ENCODE measurements at regions not wholly inside any gene's neighbourhood (a gene's known extent, or its start where the extent isn't known, plus 50 kb on each side); places are given as distances from the start of the nearest gene placed in this dataset.
A peak's percentile ranks its signal among the peaks of the same experiment; 100 is the strongest.

DNA sequence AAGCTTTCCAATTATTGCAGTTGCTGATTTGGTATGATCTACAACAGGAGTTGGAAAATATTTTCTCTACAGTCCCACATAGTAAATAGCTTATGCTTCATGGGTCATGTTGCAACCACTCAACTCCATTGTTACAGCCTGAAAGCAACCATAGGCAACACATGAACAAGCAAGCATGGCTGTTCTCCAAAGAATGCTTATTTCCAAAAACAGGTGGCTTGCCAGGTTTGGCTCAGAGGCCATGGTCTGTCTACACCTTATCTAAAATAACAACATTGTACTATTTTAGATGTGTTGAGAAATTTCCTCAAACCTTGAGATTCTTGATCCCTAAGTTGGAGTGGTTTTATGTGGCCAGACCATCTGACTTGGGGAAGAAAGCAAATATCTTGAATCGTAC is 153.9 kb upstream of the MPPED2 start:
- DNase-seq (ENCODE audit: low spot score), result no peak

GRCh38 chr11:30735946-30736345 is 149.8 kb upstream of the MPPED2 start:
- DNase-seq (ENCODE audit: low spot score), result no peak

DNA sequence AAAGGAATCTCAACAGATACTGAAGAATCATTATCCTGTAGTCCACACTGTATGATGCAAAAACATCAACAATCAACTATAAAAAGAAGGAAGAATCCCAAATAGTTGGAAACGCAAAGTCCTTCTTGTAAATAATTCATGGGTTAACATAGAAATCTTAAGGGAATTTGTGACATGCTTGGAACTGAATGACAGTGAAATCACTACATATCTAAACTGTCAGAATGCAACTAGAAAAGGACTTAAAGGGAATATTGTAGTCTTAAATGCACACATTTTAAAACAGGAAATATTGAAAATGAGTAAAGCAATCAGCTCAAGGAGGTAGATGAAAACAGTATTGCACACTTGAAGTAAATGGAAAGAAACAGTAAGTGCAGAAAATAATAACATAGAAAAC is 147.6 kb upstream of the MPPED2 start:
- no peak for DNase-seq (ENCODE audit: low spot score)

- DNase-seq (ENCODE audit: low spot score), result no peak
Measured at GRCh38 chr11:30730011-30730410, 143.9 kb upstream of the MPPED2 start.

GRCh38 chr11:30729187-30729713 is 143.1 kb upstream of the MPPED2 start:
- DNase-seq (ENCODE audit: low spot score), result no peak

DNA sequence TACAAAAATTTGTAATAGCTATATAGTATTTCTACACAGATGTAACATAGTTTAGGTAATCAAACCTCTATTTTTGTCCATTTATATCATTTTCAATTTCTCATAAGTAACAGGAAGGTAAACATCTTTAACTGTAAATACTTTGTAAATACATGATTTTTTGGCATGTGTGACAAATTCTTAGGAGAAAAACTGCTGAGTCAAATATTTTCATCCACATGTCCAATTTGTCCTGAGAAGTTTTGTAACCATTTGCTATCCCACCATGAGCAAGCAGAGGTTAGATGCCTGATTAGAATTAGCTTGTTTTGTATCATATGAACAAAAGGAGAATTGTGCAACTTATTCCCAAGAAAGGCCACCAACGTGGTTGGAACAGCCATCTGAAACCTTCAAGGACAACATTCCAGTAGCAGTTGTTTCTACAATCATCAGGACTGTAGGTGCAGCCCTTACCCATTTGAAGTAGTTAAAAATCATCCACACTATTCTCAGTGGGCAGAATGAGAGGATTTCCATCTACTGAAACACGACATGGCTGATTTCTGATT is 139.6 kb upstream of the MPPED2 start:
- no peak for DNase-seq (ENCODE audit: low spot score)

DNA sequence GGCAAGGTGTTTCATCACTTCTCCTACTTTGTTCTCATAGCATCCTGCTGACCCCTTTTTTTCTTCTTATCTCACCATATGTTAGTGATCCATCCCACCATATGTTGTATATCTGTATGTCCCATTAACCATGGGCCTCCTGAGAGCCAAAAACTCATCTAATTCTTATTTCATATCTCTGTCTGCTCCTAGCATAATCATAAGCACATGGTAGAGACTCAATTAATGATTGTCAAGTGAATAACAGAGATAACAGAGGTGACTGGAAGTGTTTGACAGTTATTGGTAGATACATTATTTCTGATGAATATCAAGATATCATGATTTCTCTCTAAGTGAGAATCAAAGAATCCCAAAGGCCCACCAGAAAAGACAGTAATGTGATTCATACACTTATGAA is 138.1 kb upstream of the MPPED2 start:
- no peak for DNase-seq (ENCODE audit: low spot score)

DNA sequence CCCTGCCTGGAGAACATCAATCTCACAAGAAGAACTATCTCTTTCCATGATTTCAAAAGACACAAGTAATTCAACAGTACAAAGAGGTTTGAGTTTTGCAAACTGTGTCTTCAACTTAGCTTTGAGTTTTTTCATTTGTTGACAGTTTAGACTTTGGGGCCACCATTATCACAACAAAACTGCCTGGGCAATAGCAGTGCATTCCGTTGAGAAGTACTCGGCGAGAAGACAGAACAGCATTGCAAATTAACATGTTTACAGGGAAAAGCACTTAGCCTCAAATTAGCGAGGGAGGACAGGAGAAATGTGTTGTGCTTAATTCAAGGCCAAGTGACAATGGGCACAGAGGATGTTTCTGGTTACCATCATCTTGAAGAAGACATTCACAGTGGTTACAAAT is 133.2 kb upstream of the MPPED2 start:
- no peak for DNase-seq (ENCODE audit: low spot score)

GRCh38 chr11:30717641-30718040 is 131.5 kb upstream of the MPPED2 start:
- DNase-seq (ENCODE audit: low spot score), result no peak

GRCh38 chr11:30717009-30717408 is 130.9 kb upstream of the MPPED2 start:
- no peak for DNase-seq (ENCODE audit: low spot score)

- no peak for DNase-seq (ENCODE audit: low spot score)
Measured at GRCh38 chr11:30712749-30713148, 126.6 kb upstream of the MPPED2 start.

DNA sequence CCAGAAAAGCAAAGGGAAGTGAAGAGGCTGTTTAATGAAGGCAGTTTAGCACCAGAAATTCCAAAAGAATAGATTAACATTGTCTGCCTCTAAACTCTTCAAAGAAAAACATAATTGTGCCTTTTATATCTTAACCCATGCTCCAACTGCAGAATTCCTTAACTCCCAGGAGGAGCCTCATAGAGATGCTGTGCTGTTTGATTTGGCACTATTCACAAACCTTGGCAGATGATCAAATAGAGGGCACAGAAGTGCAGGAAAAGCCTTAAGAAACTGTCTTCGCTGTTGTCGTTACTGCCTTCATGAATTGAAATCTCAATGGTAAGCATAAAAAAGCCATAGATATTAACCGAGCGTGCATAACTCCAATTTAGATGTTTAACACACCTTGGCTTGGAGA is 124.1 kb upstream of the MPPED2 start:
- peak; percentile 8 for DNase-seq (ENCODE audit: low spot score)

DNA sequence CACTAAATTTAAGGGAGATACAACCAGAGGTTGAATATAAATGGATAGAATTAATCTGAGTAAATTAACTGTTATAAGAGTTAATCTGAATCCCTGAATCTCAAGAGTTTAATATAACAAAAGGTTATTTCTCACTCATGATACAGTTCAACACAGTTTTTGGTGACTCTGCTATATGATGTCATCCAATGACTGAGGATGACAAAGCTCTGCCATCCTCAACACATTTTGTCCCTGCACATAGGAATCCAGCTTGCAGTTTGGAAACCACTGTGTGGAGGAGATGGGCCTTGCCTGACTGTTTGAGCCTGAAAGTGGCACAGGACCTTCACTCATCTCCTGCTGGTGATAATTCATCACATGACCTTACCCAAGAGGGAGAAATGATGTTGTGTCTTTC is 121.0 kb upstream of the MPPED2 start:
- DNase-seq (ENCODE audit: low spot score), result no peak

- no peak for DNase-seq (ENCODE audit: low spot score)
Measured at GRCh38 chr11:30705913-30706675, 119.9 kb upstream of the MPPED2 start.

GRCh38 chr11:30698425-30698824 is 112.3 kb upstream of the MPPED2 start:
- no peak for DNase-seq (ENCODE audit: low spot score)

DNA sequence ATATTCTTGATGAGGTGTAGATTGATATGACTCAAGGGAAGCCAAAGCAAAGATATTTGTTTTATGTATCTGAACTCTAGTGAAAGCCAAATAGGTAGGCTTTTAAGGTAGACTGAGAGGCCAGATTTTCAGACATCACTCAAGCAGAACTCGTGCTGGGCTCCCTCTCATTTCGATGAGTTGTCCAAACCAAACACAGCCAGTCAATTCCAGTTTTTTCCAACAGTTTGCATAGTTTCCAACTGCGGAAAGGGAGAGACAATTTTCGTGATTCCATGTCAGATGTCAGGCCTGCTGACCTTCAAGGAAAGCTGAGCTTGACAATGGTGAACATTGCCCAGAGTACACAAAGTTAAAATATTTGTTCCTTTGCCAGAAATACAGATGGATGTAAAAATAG is 110.9 kb upstream of the MPPED2 start:
- no peak for DNase-seq (ENCODE audit: low spot score)

DNA sequence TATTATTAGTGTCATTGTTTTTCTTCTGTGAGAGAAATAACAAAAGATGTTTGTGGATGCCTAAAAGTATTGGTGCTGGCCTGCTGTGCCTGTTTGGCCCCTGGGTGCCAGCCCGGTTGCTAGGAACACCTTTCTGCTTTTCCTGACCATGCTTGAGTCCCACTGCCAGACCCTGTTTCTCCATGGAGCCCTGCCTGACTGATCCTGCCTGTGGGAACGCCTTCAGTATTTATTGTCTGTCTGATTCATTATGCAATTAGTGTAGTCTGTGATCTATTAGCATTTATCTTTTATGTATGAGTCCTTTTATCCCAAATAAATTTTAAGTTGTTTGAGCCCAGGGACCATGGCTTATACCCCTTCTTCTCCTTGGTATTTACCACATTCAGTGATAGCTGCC is 98.6 kb upstream of the MPPED2 start:
- DNase-seq (ENCODE audit: low spot score), result no peak

GRCh38 chr11:30683176-30683575 is 97.0 kb upstream of the MPPED2 start:
- DNase-seq (ENCODE audit: low spot score), result no peak

GRCh38 chr11:30666817-30667216 is 80.7 kb upstream of the MPPED2 start:
- no peak for DNase-seq (ENCODE audit: low spot score)

DNA sequence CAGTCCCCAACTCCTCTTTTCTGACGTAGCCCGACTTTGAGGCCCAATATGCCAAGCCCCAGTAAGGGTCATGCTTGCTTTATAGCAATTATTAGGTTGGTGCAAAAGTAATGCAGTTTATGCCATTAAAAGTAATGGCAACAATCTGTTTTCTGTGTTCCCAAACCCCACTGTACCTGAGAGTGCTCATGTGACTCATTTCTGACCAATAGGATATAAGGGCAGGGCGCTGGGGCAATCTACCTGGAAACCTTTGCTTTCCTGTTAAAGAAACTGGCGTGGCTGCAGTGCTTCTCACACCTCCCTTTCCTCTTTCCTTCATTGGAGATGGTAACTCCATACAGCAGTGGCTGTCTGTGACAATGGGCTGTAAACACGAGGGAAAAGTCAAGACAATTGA is 78.9 kb upstream of the MPPED2 start:
- no peak for DNase-seq (ENCODE audit: low spot score)

DNA sequence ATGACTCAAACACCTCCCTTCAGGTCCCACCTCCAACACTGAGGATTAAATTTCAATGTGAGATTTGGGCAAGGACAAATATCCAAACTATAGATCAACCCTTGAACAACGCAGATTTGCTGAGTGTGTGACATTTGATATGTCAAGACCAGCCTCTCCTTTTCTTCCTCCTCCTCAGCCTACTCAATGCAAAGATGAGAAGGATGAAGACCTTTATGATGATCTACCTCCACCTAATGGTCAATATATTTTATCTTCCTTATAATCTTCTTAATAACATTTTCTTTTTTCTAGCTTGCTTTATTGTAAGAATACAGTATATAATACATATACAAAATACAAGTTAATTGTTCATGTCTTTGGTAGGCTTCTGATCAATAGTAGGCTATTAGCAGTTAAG is 67.5 kb upstream of the MPPED2 start:
- no peak for DNase-seq (ENCODE audit: low spot score)

DNA sequence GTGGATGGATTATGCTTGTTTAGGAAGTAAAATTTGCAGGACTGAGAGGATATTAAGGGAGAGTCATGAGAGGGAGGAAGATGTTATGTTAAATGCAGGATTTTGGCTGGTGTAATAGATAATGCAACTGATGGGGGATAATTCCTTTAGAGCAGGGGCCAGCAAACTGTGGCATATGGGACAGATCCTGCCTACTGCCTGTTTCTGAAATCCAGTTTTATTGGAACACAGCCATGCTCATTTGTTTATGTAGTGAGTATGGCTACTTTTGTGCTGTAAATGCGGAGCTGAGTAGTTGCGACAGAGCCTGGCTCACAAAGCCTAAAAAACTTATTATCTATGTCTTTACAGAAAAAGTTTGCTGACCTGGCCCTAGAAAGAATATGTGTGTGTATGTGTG is 66.6 kb upstream of the MPPED2 start:
- DNase-seq (ENCODE audit: low spot score), result no peak

DNA sequence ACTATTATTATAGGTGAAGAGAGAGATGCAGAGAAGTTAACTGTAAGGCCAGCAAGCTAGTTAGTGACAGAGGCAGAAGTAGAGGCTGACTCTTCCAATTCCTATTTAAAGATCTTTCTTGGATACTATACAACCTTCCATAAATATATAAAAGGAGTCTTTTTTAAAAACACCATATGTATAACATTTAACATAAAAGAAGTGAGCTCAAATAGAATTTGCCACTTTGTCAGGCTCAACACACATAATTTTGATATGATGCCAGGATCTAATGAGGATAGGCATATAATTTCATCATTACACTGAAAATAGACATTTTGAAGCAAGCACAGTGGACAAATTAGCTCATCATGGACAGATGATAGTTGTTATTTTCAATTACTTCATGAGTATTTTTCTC is 64.1 kb upstream of the MPPED2 start:
- DNase-seq (ENCODE audit: low spot score), result no peak

All from Ammon's horn (tissue), 1 donor.